SU-DHL-6 (cell line): ENCODE measurements at regions not wholly inside any gene's neighbourhood (a gene's known extent, or its start where the extent isn't known, plus 50 kb on each side); places are given as distances from the start of the nearest gene placed in this dataset.

ENCODE experiments used
- H2AFZ ChIP-seq: fragments of 200-600 bp; sonication (generic); 2 replicates; pipeline ENCODE4 v1.6.1; 2014; ENCODE audit warnings: low read depth, mild to moderate bottlenecking, moderate library complexity, mixed read lengths, antibody characterized with exemption, low read length; ENCODE audit not compliant: severe bottlenecking
- H3F3A ChIP-seq: fragments of 200-600 bp; shearing (Covaris generic); 2 replicates; pipeline ENCODE4 v1.6.0; 2016; ENCODE audit warnings: antibody characterized with exemption, mild to moderate bottlenecking; ENCODE audit not compliant: insufficient read depth
- H3K27ac ChIP-seq: fragments of 200-600 bp; sonication (generic); 2 replicates; pipeline ENCODE4 v1.5.1; 2016; ENCODE audit warnings: low read depth, mild to moderate bottlenecking, low read length, moderate library complexity, mixed read lengths
- H3K27me3 ChIP-seq: fragments of 200-600 bp; sonication (generic), shearing (Covaris generic); 2 replicates; pipeline ENCODE4 v1.6.0; 2014; ENCODE audit warnings: mild to moderate bottlenecking, low read length
- H3K36me3 ChIP-seq: fragments of 200-600 bp; sonication (generic); 2 replicates; pipeline ENCODE4 v1.6.1; 2014; ENCODE audit warnings: mild to moderate bottlenecking, low read length, mixed read lengths
- H3K4me2 ChIP-seq: fragments of 300-600, 200-600 bp; shearing (Covaris generic), sonication (generic); 2 replicates; pipeline ENCODE4 v1.6.0; 2014; ENCODE audit warnings: low read length, low read depth, mild to moderate bottlenecking; ENCODE audit not compliant: poor library complexity, severe bottlenecking
- H3K4me3 ChIP-seq: fragments of 200-600 bp; sonication (generic); 2 replicates; pipeline ENCODE4 v1.5.1; 2014; ENCODE audit warnings: antibody characterized with exemption, low read length, mild to moderate bottlenecking, mixed read lengths; ENCODE audit not compliant: insufficient read depth, poor library complexity, severe bottlenecking
- H3K79me2 ChIP-seq: fragments of 200-600 bp; sonication (generic); 2 replicates; pipeline ENCODE4 v1.6.1; 2014; ENCODE audit warnings: mild to moderate bottlenecking, low read length, moderate library complexity; ENCODE audit not compliant: insufficient read depth
- H3K9ac ChIP-seq: fragments of 200-600 bp; sonication (generic); 2 replicates; pipeline ENCODE4 v1.7.0; 2014; ENCODE audit warnings: mild to moderate bottlenecking, low read length
- H3K9me2 ChIP-seq: fragments of 200-600 bp; sonication (generic); replicated peaks from 2 replicates; pipeline ENCODE4 v1.6.1; 2014; ENCODE audit warnings: low read length; ENCODE audit not compliant: insufficient read depth
- H3K9me3 ChIP-seq: fragments of 200-600 bp; sonication (generic); 2 replicates; pipeline ENCODE4 v1.6.1; 2014; ENCODE audit warnings: low read length, mixed read lengths; ENCODE audit not compliant: insufficient read depth
- H4K20me1 ChIP-seq: fragments of 200-600 bp; sonication (generic); 2 replicates; pipeline ENCODE4 v1.6.1; 2014; ENCODE audit warnings: low read depth, mild to moderate bottlenecking, antibody characterized with exemption, low read length, moderate library complexity, mixed read lengths
- CTCF ChIP-seq: fragments of 200-600 bp; sonication (generic); IDR thresholded peaks from one replicate; pipeline ENCODE4 v1.5.1; 2017; ENCODE audit warnings: antibody characterized with exemption, mild to moderate bottlenecking, low read length, moderate library complexity; ENCODE audit not compliant: insufficient read depth, poor library complexity, severe bottlenecking
- EZH2phosphoT487 ChIP-seq: fragments of 200-600 bp; sonication (generic), shearing (Covaris generic); conservative IDR thresholded peaks from 2 replicates; pipeline ENCODE4 v1.6.1; 2018; ENCODE audit warnings: mild to moderate bottlenecking, antibody characterized with exemption, low read length, moderate library complexity, mixed read lengths

- Histone ChIP-seq H3F3A (no peaks in the 10 kb centered on the region), H2AFZ (no peak overlapping the region), H3K4me3 (no peak overlapping the region), H3K9me2 (no peaks in the 10 kb centered on the region), H3K9me3 (no peaks in the 10 kb centered on the region), H3K79me2 (no peaks in the 10 kb centered on the region), H4K20me1 (no peaks in the 10 kb centered on the region), H3K27me3 (no peaks in the 10 kb centered on the region; the same call in 1 of the 2 replicates), H3K27ac (no peak overlapping the region), H3K9ac (no peak overlapping the region), H3K36me3 (no peaks in the 10 kb centered on the region), H3K4me2 (no peak overlapping the region)
- TF ChIP-seq CTCF (no peak), EZH2phosphoT487 (no peak)
These were observed 648.1 kb downstream of the ACTL7B start for GRCh38 chr9:108207561-108208165.

GRCh38 chr9:108205276-108205675, 650.5 kb downstream of the ACTL7B start:
- Histone ChIP-seq H3K79me2 (no peaks in the 10 kb centered on the region), H4K20me1 (no peaks in the 10 kb centered on the region), H3K9ac (no peak overlapping the region), H2AFZ (no peak overlapping the region), H3K36me3 (no peaks in the 10 kb centered on the region), H3K4me3 (no peak overlapping the region), H3K4me2 (no peak overlapping the region), H3K27ac (no peak overlapping the region), H3K9me2 (no peaks in the 10 kb centered on the region), H3K27me3 (no peaks in the 10 kb centered on the region), H3F3A (no peaks in the 10 kb centered on the region), H3K9me3 (no peaks in the 10 kb centered on the region)
- no peak for TF ChIP-seq EZH2phosphoT487
- TF ChIP-seq CTCF = no peak

DNA sequence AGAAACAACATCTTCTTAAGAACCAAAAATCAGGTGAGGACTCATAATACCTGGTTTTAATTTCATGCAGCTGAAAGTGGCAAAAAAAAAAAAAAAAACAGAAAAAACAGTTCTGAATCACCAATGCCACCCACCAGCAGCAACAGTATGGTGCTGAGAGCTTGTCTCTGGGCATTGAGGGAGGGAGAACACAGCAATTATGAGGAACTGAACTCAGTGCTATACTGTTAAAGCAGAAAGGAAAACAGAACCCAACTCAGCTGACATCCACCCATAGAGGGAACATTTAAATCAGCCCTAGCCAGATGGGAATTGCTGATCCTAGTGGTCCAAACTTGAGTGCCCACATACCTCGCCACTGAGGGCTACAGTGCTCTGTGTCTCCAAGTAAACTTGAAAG, 657.9 kb downstream of the ACTL7B start:
- Histone ChIP-seq H3K9me2 (no peaks in the 10 kb centered on the region), H3K4me2 (no peak overlapping the region), H3K9ac (no peak overlapping the region), H3K27ac (no peak overlapping the region), H3F3A (no peaks in the 10 kb centered on the region), H2AFZ (no peak overlapping the region), H4K20me1 (no peaks in the 10 kb centered on the region), H3K9me3 (no peaks in the 10 kb centered on the region), H3K79me2 (no peaks in the 10 kb centered on the region), H3K27me3 (no peaks in the 10 kb centered on the region), H3K4me3 (no peak overlapping the region), H3K36me3 (no peaks in the 10 kb centered on the region)
- TF ChIP-seq CTCF = no peak
- TF ChIP-seq EZH2phosphoT487 = no peak

DNA sequence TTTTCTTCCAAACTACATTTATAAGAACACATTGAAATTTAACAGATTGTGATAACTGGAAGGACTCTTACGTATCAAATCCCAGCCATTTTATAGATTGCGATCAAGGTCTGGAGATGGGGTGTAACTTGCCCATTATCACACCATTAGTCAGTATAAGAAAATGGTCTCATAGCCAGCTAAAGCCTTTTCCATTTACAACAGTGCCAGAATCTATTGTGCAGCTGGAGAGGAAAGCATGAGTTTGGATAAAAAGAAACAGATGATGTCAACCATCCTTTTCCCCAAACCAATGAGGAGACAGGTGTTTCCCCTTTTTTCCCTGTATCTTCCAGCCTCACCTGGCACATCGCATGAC, 658.8 kb downstream of the ACTL7B start:
- TF ChIP-seq CTCF = no peak
- Histone ChIP-seq H3K4me2 (no peak overlapping the region), H2AFZ (no peak overlapping the region), H3K27me3 (no peaks in the 10 kb centered on the region), H3K36me3 (no peaks in the 10 kb centered on the region), H4K20me1 (no peaks in the 10 kb centered on the region), H3K4me3 (no peak overlapping the region), H3K27ac (no peak overlapping the region), H3F3A (no peaks in the 10 kb centered on the region), H3K9me3 (no peaks in the 10 kb centered on the region), H3K79me2 (no peaks in the 10 kb centered on the region), H3K9me2 (no peaks in the 10 kb centered on the region), H3K9ac (no peak overlapping the region)
